OCI-LY7 (cell line): ENCODE measurements at regions not wholly inside any gene's neighbourhood (a gene's known extent, or its start where the extent isn't known, plus 50 kb on each side); places are given as distances from the start of the nearest gene placed in this dataset.

Experiments
- BruUV-seq: library from RNA; stranded (reverse); fragments of 400-500 nt; replicated peaks from 2 replicates; lab custom pipeline; 2021; lab: Mats Ljungman, UMichigan
- CTCF ChIA-PET: fragments of 300-600 bp; sonication (Branson Sonifier 250); formaldehyde crosslinking; loops from one replicate; lab custom pipeline; 2022; ENCODE audit warnings: antibody characterized with exemption; ENCODE audit not compliant: unreplicated experiment; lab: Charles Lee
- POLR2A ChIA-PET: fragments of 300-600 bp; sonication (Branson Sonifier 250); formaldehyde crosslinking; loops from one replicate; lab custom pipeline; 2022; ENCODE audit warnings: antibody characterized with exemption; lab: Charles Lee
- DNase-seq: peaks from one replicate; pipeline ENCODE4 v3.0.0-alpha.2; 2015; ENCODE audit warnings: low spot score
- H2AFZ ChIP-seq: fragments of 200-600 bp; sonication (generic), shearing (Covaris generic); 2 replicates; pipeline ENCODE4 v1.6.1; 2014; ENCODE audit warnings: mild to moderate bottlenecking, antibody characterized with exemption, low read length, moderate library complexity
- H3K27ac ChIP-seq: fragments of 200-600 bp; sonication (generic); 2 replicates; pipeline ENCODE4 v1.5.1; 2014; ENCODE audit warnings: mixed run types, low read depth, mild to moderate bottlenecking, moderate library complexity, low read length, inconsistent platforms; ENCODE audit not compliant: poor library complexity, severe bottlenecking
- H3K36me3 ChIP-seq: fragments of 200-600 bp; sonication (generic); 2 replicates; pipeline ENCODE4 v1.6.1; 2014; ENCODE audit warnings: mild to moderate bottlenecking, antibody characterized with exemption, low read length, moderate library complexity, mixed read lengths; ENCODE audit not compliant: insufficient read depth
- H3K4me1 ChIP-seq: fragments of 200-600 bp; sonication (generic); 2 replicates; pipeline ENCODE4 v1.5.1; 2014; ENCODE audit warnings: mild to moderate bottlenecking, low read length; ENCODE audit not compliant: insufficient read depth, poor library complexity, severe bottlenecking
- H3K4me2 ChIP-seq: fragments of 200-600 bp; sonication (generic); 2 replicates; pipeline ENCODE4 v1.6.1; 2014; ENCODE audit warnings: mild to moderate bottlenecking, low read length
- H3K4me3 ChIP-seq: fragments of 200-600 bp; sonication (generic); 2 replicates; pipeline ENCODE4 v1.5.1; 2014; ENCODE audit warnings: mild to moderate bottlenecking, low read depth, low read length; ENCODE audit not compliant: poor library complexity, severe bottlenecking
- H3K79me2 ChIP-seq: fragments of 200-600 bp; sonication (generic); 2 replicates; pipeline ENCODE4 v1.6.1; 2016; ENCODE audit warnings: low read depth, mild to moderate bottlenecking, low read length, moderate library complexity, mixed read lengths; ENCODE audit not compliant: insufficient read depth
- H3K9me2 ChIP-seq: fragments of 200-600 bp; sonication (generic); 2 replicates; pipeline ENCODE4 v1.6.1; 2016; ENCODE audit warnings: mild to moderate bottlenecking, low read length, mixed read lengths; ENCODE audit not compliant: insufficient read depth
- H3K9me3 ChIP-seq: fragments of 200-600 bp; sonication (generic); 2 replicates; pipeline ENCODE4 v1.6.1; 2014; ENCODE audit warnings: mild to moderate bottlenecking, mixed run types, low read length, mixed read lengths
- H4K20me1 ChIP-seq: fragments of 200-600 bp; sonication (generic); 2 replicates; pipeline ENCODE4 v1.6.1; 2014; ENCODE audit warnings: mild to moderate bottlenecking, antibody characterized with exemption, low read length, moderate library complexity, mixed read lengths; ENCODE audit not compliant: insufficient read depth
- EZH2phosphoT487 ChIP-seq: fragments of 200-600 bp; sonication (generic); IDR thresholded peaks from 2 replicates; pipeline ENCODE4 v1.6.1; 2018; ENCODE audit warnings: low read depth, borderline replicate concordance, mild to moderate bottlenecking, mixed run types, antibody characterized with exemption, low read length, moderate library complexity, mixed read lengths
- intact Hi-C: fragments of 100-400 bp; cut with micrococcal nuclease; formaldehyde crosslinking; loops from one replicate; pipeline ENCODE4 v1.10.0; 2022; ENCODE audit not compliant: unreplicated experiment
- TF ChIP-seq, protein P1 (sequence below): fragments of 200-600 bp; sonication (generic); conservative IDR thresholded peaks from 2 replicates; pipeline ENCODE4 v1.5.1; 2014; ENCODE audit warnings: mild to moderate bottlenecking, antibody characterized with exemption, low read length, moderate library complexity, mixed read lengths

GRCh38 chr4:81356621-81357020 is 115.1 kb downstream of the RASGEF1B start:
- no peak overlapping the region for H2AFZ ChIP-seq
- no peaks in the 10 kb centered on the region for H3K9me2 ChIP-seq
- DNase-seq = no peak
- no TSS peak for BruUV-seq
- H3K27ac ChIP-seq = no peak overlapping the region
- POLR2A ChIA-PET = no interaction called here
- no peaks in the 10 kb centered on the region for H3K36me3 ChIP-seq
- intact Hi-C loops = no loop called here
- H3K4me2 ChIP-seq = no peak overlapping the region
- TF ChIP-seq EZH2phosphoT487 = no peak
- TF ChIP-seq, protein P1, sequence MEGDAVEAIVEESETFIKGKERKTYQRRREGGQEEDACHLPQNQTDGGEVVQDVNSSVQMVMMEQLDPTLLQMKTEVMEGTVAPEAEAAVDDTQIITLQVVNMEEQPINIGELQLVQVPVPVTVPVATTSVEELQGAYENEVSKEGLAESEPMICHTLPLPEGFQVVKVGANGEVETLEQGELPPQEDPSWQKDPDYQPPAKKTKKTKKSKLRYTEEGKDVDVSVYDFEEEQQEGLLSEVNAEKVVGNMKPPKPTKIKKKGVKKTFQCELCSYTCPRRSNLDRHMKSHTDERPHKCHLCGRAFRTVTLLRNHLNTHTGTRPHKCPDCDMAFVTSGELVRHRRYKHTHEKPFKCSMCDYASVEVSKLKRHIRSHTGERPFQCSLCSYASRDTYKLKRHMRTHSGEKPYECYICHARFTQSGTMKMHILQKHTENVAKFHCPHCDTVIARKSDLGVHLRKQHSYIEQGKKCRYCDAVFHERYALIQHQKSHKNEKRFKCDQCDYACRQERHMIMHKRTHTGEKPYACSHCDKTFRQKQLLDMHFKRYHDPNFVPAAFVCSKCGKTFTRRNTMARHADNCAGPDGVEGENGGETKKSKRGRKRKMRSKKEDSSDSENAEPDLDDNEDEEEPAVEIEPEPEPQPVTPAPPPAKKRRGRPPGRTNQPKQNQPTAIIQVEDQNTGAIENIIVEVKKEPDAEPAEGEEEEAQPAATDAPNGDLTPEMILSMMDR = no peak
- CTCF ChIA-PET = no interaction called here
- no peaks in the 10 kb centered on the region for H3K79me2 ChIP-seq
- H3K4me1 ChIP-seq = no peaks in the 10 kb centered on the region
- H3K9me3 ChIP-seq = no peaks in the 10 kb centered on the region
- no peak overlapping the region for H3K4me3 ChIP-seq
- no peaks in the 10 kb centered on the region for H4K20me1 ChIP-seq

GRCh38 chr4:81355136-81355535 is 116.6 kb downstream of the RASGEF1B start:
- Histone ChIP-seq H3K4me1 (no peaks in the 10 kb centered on the region), H3K9me2 (no peaks in the 10 kb centered on the region), H2AFZ (no peak overlapping the region), H3K27ac (no peak overlapping the region), H4K20me1 (no peaks in the 10 kb centered on the region), H3K4me3 (no peak overlapping the region), H3K79me2 (no peaks in the 10 kb centered on the region), H3K9me3 (no peaks in the 10 kb centered on the region), H3K4me2 (no peak overlapping the region), H3K36me3 (no peaks in the 10 kb centered on the region)
- POLR2A ChIA-PET = interaction anchor here (0.6 to 1.1 kb wide), 5 partner anchors 35 to 993 kb away, joined by 3 to 6 read pairs (median 4); no protein-coding TSS in a partner anchor
- CTCF ChIA-PET = no interaction called here
- intact Hi-C loops = no loop called here
- no peak for DNase-seq
- TF ChIP-seq EZH2phosphoT487 = no peak
- TF ChIP-seq, protein P1 = no peak
- no TSS peak for BruUV-seq

GRCh38 chr4:81353861-81354260 is 117.8 kb downstream of the RASGEF1B start:
- no peaks in the 10 kb centered on the region for H4K20me1 ChIP-seq
- BruUV-seq = no TSS peak
- no peak for TF ChIP-seq EZH2phosphoT487
- TF ChIP-seq, protein P1 = no peak
- POLR2A ChIA-PET = interaction anchor here (0.5 to 1.1 kb wide), 4 partner anchors 32 to 991 kb away, joined by 3 to 4 read pairs (median 4); no protein-coding TSS in a partner anchor
- H3K4me1 ChIP-seq = no peaks in the 10 kb centered on the region
- CTCF ChIA-PET = interaction anchor here (1.2 kb wide), 1 partner anchor 991 kb away, joined by 3 read pairs; no protein-coding TSS in a partner anchor
- no peaks in the 10 kb centered on the region for H3K9me3 ChIP-seq
- H3K27ac ChIP-seq = no peak overlapping the region
- no peaks in the 10 kb centered on the region for H3K36me3 ChIP-seq
- H3K9me2 ChIP-seq = no peaks in the 10 kb centered on the region
- H2AFZ ChIP-seq = no peak overlapping the region
- no peak overlapping the region for H3K4me3 ChIP-seq
- intact Hi-C loops = no loop called here
- H3K79me2 ChIP-seq = no peaks in the 10 kb centered on the region
- DNase-seq = no peak
- H3K4me2 ChIP-seq = no peak overlapping the region
